C4-2B (cell line): ENCODE measurements at regions not wholly inside any gene's neighbourhood (a gene's known extent, or its start where the extent isn't known, plus 50 kb on each side); places are given as distances from the start of the nearest gene placed in this dataset.

ENCODE experiments used
- CTCF ChIP-seq: fragments of 450-650 bp; conservative IDR thresholded peaks from 2 replicates; pipeline ENCODE4 v1.5.1; 2017; ENCODE audit warnings: mild to moderate bottlenecking
- ZFX ChIP-seq: fragments of 450-650 bp; IDR thresholded peaks from 2 replicates; pipeline ENCODE4 v1.6.1; 2017

GRCh38 chr9:11374926-11375325 lies 762.1 kb upstream of the PTPRD start:
- TF ChIP-seq CTCF (no peak), ZFX (no peak)
